HFF-Myc (cell line): ENCODE measurements at regions not wholly inside any gene's neighbourhood (a gene's known extent, or its start where the extent isn't known, plus 50 kb on each side); places are given as distances from the start of the nearest gene placed in this dataset.
A peak's percentile ranks its signal among the peaks of the same experiment; 100 is the strongest.

Source experiments
- DNase-seq: peaks from one replicate; pipeline ENCODE4 v3.0.0-alpha.2; 2011; ENCODE audit warnings: low read depth; ENCODE audit errors: extremely low read depth
- H3K4me3 ChIP-seq: replicated peaks from 2 replicates; pipeline ENCODE4 v1.5.1; 2011; ENCODE audit warnings: low read depth, mild to moderate bottlenecking, control low read depth, low read length
- CTCF ChIP-seq: IDR thresholded peaks from 2 replicates; pipeline ENCODE4 v1.5.1; 2012; ENCODE audit warnings: mild to moderate bottlenecking, low read depth, low read length, control low read depth; ENCODE audit errors: missing control alignments

- peak; percentile 8 for TF ChIP-seq CTCF
- H3K4me3 ChIP-seq = no peak overlapping the region
- no peak for DNase-seq
Measured at GRCh38 chr5:171647043-171647903, 138.3 kb upstream of the SMIM23 start.

DNA sequence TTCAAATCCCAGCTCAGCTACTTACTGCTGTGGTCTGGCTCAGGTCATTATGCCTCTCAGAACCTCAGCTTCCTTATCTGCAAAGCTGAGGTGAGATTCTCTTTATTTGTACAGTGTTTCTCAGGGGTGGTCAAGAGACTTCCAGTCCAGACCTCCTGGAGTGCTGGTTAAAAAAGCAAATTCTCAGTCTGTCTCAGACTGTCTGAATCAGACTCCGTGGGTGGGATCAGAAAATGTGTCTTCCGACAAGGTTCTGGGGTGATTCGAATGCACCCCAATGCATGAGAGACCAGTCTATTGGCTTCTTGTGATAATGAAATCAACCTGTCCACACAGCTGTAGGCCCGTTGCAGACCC lies 137.7 kb upstream of the SMIM23 start:
- no peak for DNase-seq
- no peak for TF ChIP-seq CTCF
- no peak overlapping the region for H3K4me3 ChIP-seq

DNA sequence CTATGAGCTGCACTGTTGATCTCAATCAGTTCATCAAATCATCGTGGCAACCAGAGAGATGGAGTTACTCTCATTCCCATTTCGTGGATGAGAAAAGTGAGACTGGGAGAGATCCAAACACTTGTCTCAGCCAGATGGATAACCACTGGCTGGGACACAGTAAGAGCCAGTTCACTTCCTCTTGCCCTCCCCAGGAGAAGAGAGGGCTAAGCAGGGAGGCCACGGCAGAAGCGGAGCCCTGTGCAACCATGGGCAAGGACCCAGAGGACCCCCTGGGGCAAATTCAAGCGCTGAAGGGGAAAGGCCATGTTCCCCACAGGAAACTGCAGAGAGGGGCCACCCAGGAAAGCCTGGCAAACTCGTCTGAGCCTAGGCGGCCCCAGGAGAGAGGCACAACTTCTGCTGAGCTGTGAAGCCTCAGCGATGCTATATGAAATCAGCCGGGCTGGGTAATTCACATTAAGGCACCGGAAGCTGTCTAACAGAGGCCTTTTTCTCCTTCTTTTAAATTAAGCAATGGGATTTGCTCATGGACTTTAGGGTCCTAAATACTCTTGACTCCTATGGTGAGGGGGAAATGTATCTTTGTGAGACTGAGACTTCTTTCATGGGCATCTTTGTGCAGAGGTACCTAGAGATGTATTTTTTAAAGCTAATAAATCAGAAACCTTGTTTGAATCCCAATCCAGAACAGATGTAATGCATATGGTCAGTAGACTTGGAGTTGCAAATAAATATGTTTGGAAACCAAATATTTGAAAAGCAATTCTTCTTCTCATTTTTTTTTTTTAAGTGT lies 137.1 kb upstream of the SMIM23 start:
- no peak for DNase-seq
- H3K4me3 ChIP-seq = no peak overlapping the region
- no peak for TF ChIP-seq CTCF

DNA sequence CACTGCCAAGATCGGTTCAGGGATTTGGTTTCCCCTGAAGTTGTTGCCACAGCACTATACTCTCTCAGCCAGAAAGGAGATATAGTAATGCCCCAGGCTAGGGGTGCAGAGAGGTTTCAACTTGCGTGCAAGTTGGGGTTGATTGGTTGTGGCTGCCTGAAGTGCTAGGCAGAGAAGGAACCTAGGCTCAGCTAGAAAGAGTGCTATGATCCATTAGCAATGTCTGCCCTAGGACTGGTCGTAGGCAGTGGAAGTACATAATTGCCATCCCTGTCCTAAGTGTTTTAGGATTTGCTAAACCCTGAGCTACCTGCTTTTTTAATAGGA lies 136.6 kb upstream of the SMIM23 start:
- no peak overlapping the region for H3K4me3 ChIP-seq
- TF ChIP-seq CTCF = no peak
- no peak for DNase-seq

DNA sequence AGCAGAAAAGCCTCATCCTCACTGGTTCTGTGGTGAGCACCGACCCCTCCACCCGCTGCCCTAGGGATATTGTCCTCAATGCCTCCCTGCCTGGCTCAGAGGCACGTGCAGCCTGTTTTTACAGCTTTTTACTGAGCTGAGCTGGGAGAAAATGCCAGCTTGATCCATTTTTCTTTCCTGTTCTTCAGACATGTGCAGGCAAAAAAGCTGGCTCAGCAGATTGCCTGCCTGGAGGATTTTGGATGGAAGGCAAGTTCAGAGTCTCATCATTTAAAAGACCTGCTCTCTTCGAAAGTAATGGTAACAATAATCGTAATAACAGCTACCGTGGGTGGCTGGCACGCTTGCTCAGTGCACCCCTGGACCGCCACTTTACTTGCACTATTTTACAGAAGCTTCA lies 135.0 kb upstream of the SMIM23 start:
- TF ChIP-seq CTCF = no peak
- no peak for DNase-seq
- no peak overlapping the region for H3K4me3 ChIP-seq

DNA sequence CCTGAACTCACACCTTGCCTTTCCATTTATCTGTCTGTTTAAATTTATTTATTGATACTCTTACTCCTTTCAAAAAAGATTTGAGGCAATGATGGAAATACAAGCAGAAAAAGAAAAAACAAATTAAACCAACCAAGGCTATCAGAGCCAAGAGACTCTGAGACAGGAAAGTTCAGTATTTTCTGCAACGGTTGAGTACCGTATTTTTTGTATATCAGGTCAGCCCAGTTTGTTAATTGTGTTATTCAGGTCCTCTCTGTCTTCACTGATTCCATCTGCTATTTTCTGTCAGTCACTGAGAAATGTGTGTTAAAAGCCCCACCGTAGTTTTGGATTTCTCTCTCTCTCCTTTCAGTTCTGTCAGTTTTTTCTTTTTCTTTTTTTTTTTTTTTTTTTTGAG lies 134.5 kb upstream of the SMIM23 start:
- DNase-seq = no peak
- no peak overlapping the region for H3K4me3 ChIP-seq
- TF ChIP-seq CTCF = no peak
